ENCODE measurements at regions not wholly inside any gene's neighbourhood (a gene's known extent, or its start where the extent isn't known, plus 50 kb on each side); places are given as distances from the start of the nearest gene placed in this dataset.
A peak's percentile ranks its signal among the peaks of the same experiment; 100 is the strongest.

DNA sequence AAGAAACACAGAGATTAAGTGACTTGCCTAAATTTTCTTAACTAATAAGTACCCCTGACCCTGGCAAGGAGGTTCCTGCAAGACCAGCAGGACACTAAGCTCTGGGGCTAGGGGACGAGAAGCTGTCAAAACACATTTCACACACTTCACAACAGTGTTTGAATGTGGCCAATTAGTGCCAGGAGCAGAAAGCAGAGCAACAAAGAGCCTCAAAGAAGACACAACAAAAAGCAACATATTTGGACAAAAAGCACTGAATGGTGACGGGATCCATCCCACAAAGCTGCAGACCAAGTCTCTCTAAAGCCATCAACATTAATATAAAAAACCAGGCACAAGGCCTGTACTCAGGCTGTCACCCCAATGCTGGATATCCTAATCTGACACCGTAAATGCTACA lies 361.9 kb upstream of the RASGEF1B start:
- no peak for ATAC-seq
- DNase-seq (ENCODE audit: low spot score), result no peak

- DNase-seq (ENCODE audit: low spot score) (peak; percentile 79), ATAC-seq (peak; percentile 100)
These were observed 357.3 kb upstream of the RASGEF1B start for GRCh38 chr4:81828991-81829390.

DNA sequence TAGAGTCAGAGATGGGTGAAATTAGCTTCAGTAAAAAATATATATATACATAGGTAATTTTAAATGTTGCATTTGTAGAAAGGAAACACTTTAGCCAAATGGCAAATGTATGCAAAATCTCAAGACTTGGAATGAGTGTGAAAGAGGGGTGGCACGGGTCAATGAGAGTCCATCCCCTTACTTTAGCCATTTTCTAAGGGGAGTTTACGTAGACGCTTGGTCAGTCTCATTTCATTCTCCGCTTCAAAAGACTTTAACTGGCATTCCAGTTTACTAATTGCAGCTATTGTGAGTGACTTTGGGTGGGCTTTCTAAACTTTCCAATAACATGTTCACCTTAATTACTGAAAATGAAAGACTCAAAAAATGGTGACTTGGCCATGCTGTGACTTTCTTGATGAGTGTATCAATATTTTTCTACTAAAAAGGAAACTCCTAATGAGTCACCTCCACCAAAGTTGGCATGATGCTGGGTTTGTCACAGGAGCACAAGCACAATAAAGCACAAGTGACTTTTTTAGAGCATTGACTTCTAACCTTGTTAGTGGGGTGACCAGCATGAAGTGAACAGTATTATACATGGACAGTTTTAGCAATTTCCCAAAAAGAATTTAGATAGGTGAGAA lies 356.0 kb upstream of the RASGEF1B start:
- no peak for ATAC-seq
- DNase-seq (ENCODE audit: low spot score), result no peak

DNA sequence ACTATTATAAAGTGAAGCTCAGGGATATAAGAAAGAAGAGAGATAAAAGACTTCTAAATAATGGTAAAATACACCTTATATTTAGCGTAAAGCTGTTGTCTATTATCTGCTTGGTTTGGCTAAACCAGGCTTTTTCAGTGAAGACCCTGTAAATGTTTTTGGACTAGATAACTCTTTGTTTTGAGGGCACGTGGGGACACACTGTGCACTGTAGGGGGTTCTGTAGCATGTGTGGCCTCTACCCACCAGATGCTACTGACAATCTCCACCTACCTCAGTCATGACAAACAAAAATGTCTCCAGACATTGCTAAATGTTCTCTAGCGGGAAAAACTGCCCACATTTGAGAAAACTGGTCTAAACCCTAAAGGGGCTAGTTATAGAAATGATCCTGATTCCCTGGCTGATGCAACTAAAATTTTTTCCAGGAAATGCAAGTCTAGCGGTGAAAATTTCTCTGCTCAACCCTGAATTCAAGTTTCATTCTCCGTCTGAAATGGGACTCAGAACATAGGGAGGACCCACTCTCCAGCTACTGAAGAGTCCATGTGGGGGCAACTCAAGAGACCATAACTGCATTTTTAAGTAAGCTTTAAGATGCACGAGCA lies 355.2 kb upstream of the RASGEF1B start:
- ATAC-seq, result no peak

GRCh38 chr4:81826335-81826734 lies 354.6 kb upstream of the RASGEF1B start:
- no peak for ATAC-seq

More for the DNA sequence above, 355.2 kb upstream of the RASGEF1B start:
- DNase-seq (ENCODE audit: low spot score), result no peak

GRCh38 chr4:81818385-81818920 lies 346.7 kb upstream of the RASGEF1B start:
- ATAC-seq, result no peak
- no peak for DNase-seq (ENCODE audit: low spot score)

More at GRCh38 chr4:81826335-81826734, 354.6 kb upstream of the RASGEF1B start:
- DNase-seq (ENCODE audit: low spot score), result no peak

- ATAC-seq (no peak), DNase-seq (ENCODE audit: low spot score) (no peak)
These were observed 344.5 kb upstream of the RASGEF1B start for GRCh38 chr4:81816031-81816761.

GRCh38 chr4:81814987-81815541 lies 343.4 kb upstream of the RASGEF1B start:
- peak; percentile 69 for ATAC-seq
- no peak for DNase-seq (ENCODE audit: low spot score)

GRCh38 chr4:81811562-81812293 lies 340.0 kb upstream of the RASGEF1B start:
- DNase-seq (ENCODE audit: low spot score) (no peak), ATAC-seq (no peak)

GRCh38 chr4:81808011-81808672 lies 336.4 kb upstream of the RASGEF1B start:
- ATAC-seq (no peak), DNase-seq (ENCODE audit: low spot score) (no peak)

- no peak for DNase-seq (ENCODE audit: low spot score)
- no peak for ATAC-seq
These were observed 335.7 kb upstream of the RASGEF1B start for GRCh38 chr4:81807386-81807785.

GRCh38 chr4:81806485-81806884 lies 334.8 kb upstream of the RASGEF1B start:
- no peak for ATAC-seq
- DNase-seq (ENCODE audit: low spot score), result no peak

DNA sequence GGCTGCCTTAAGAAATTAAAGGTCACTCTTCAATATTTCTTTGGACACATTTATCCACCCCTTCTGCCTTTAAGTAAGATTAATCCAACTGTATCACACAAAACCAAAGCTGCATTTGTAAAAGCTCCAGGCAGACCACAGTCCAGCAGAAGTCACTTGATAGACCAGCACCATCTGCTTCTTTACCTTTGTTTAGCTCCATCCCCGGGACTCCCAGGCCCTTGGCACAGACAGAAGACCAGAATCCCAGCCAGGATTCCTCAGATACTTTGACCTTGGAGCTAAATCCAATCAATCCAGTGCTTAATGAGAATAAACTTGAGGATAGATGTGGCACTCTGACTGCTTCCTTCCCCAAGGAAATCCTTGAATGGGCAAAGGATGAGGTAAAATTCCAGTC lies 333.1 kb upstream of the RASGEF1B start:
- DNase-seq (ENCODE audit: low spot score) (no peak), ATAC-seq (peak; percentile 32)

DNA sequence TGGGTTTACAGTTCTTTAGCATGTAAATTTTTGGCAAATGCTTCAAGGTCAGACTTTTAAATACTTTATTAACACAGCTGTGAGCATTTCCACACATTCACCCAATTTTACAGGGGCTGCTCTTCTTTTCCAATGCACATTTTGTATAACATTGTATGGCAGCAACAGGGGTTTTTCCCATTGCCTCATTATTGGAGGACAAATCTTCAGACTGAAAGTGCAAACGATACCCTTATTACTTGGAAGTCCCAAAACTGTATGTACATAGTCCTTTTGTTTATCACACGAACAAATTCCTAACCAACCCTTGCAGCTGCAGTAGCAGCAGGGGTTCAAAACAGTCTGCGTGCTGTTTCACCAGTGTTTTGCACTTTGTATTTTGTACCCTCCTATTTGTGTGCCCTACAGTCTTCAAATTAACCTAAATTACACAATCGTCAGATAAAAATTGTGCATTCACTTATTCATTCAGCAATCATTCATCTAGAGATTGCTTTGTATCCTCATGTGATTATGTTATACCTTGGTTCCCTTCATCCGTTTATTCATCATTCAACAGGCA lies 330.7 kb upstream of the RASGEF1B start:
- ATAC-seq (peak; percentile 62), DNase-seq (ENCODE audit: low spot score) (no peak)

GRCh38 chr4:81799371-81799770 lies 327.7 kb upstream of the RASGEF1B start:
- no peak for DNase-seq (ENCODE audit: low spot score)
- no peak for ATAC-seq

DNA sequence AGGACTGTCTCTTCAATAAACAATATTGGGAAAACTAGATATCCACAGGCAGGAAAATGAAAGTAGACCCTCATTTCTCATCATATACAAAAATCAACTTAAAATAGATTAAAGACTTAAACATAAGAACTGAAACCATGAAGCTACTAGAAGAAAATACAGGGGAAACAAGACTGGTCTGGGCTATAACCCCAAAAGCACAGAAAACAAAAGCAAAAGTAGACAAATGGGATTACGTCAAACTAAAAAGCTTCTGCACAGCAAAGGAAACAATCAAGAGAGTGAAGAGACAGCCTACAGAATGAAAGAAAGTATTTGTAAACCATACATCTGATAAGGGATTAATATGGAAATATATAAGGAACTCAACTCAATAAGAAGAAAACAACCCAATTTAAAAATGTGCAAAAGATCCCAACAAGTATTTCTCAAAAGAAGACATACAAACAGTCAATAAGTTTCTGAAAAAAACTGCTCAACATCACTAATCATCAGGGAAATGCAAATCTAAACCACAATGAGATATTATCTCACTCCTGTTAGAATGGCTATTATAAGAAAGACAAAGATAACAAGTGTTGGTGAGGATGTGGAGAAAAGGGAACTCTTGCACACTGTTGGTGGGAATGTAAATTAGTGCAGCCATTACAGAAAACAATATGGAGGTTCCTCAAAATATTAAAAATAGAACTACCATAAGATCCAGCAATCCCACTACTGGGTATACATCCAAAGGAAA lies 325.3 kb upstream of the RASGEF1B start:
- ATAC-seq (no peak), DNase-seq (ENCODE audit: low spot score) (no peak)

- DNase-seq (ENCODE audit: low spot score), result no peak
- no peak for ATAC-seq
These were observed 320.8 kb upstream of the RASGEF1B start for GRCh38 chr4:81792521-81792920.

GRCh38 chr4:81790477-81790876 lies 318.8 kb upstream of the RASGEF1B start:
- ATAC-seq, result no peak
- DNase-seq (ENCODE audit: low spot score), result no peak

DNA sequence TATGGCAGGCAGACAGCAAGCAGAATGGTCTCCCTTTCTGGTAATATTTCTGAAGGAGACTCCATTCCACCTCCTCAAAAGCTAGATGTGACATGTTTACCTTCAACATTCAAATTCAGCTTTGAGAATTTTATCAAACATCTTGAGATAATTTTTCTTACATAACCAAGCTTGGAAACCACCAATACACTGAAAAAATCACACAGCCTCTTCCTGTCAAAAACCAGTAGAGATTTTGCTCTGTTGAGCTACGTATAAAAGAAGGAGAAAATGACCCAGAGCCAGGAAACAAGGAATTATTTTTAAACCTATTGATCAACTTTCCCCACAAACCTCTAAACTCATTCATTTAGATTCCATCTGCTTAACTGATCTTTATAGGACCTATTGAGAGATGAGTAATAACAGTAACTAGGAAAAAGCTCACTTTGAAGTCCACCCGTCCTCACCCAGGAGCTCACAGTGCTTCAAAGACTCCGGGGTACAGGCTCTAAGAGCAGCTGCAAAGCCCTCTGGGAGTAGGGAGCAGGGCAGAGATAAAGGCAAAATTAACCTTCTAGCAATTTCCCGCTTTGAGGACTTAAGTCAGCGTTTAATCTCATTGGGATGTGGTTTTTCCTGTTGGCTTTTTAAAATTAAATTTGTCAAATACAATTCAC lies 318.2 kb upstream of the RASGEF1B start:
- ATAC-seq (no peak), DNase-seq (ENCODE audit: low spot score) (no peak)

Data from left lobe of liver (tissue), 2 donors.